HepG2 (cell line): ENCODE measurements at regions not wholly inside any gene's neighbourhood (a gene's known extent, or its start where the extent isn't known, plus 50 kb on each side); places are given as distances from the start of the nearest gene placed in this dataset.

ENCODE experiments used
- CEBPG ChIP-seq: IDR thresholded peaks from 2 replicates; pipeline ENCODE4 v1.6.1; 2016
- IRF1 ChIP-seq: sonication (generic); formaldehyde crosslinking; IDR thresholded peaks from 2 replicates; pipeline ENCODE4 v1.4.0; 2020; ENCODE audit warnings: low read depth, mild to moderate bottlenecking, missing genetic modification reagents
- JUND ChIP-seq: sonication (generic); formaldehyde crosslinking; IDR thresholded peaks from 2 replicates; pipeline ENCODE4 v1.8.0; 2022; ENCODE audit warnings: mild to moderate bottlenecking, missing genetic modification reagents
- PRPF4 ChIP-seq: fragments of 200-400 bp; formaldehyde crosslinking; IDR thresholded peaks from 2 replicates; pipeline ENCODE4 v1.6.1; 2016; ENCODE audit warnings: low read length, low read depth; ENCODE audit not compliant: poor library complexity, severe bottlenecking
- RAD21 ChIP-seq: fragments of 450-650 bp; formaldehyde crosslinking; IDR thresholded peaks from 2 replicates; pipeline ENCODE4 v1.5.0; 2020; ENCODE audit warnings: mild to moderate bottlenecking
- RBAK ChIP-seq: sonication (generic); formaldehyde crosslinking; IDR thresholded peaks from 2 replicates; pipeline ENCODE4 v1.5.1; 2020; ENCODE audit warnings: mild to moderate bottlenecking, missing genetic modification reagents
- SUZ12 ChIP-seq: fragments of 150-350 bp; IDR thresholded peaks from 2 replicates; pipeline ENCODE4 v1.6.1; 2014; ENCODE audit warnings: low read depth, low read length
- TBL1XR1 ChIP-seq: fragments of 150-350 bp; IDR thresholded peaks from 2 replicates; pipeline ENCODE4 v1.6.1; 2014; ENCODE audit warnings: borderline replicate concordance, low read length; ENCODE audit not compliant: partially characterized antibody
- TBX3 ChIP-seq: fragments of 450-650 bp; IDR thresholded peaks from 2 replicates; pipeline ENCODE4 v1.6.1; 2017; ENCODE audit warnings: antibody characterized with exemption, mild to moderate bottlenecking, inconsistent platforms, borderline replicate concordance
- THYN1 ChIP-seq: sonication (generic); formaldehyde crosslinking; IDR thresholded peaks from 2 replicates; pipeline ENCODE4 v1.8.1; 2023; ENCODE audit warnings: low read depth, mild to moderate bottlenecking, moderate library complexity, missing genetic modification reagents, borderline replicate concordance
- ZNF335 ChIP-seq: sonication (generic); formaldehyde crosslinking; IDR thresholded peaks from 2 replicates; pipeline ENCODE4 v1.4.0; 2020; ENCODE audit warnings: missing genetic modification reagents
- ZNF431 ChIP-seq: sonication (generic); formaldehyde crosslinking; IDR thresholded peaks from 2 replicates; pipeline ENCODE4 v1.9.0; 2022; ENCODE audit warnings: missing genetic modification reagents, low read depth, mild to moderate bottlenecking, borderline replicate concordance
- ZNF589 ChIP-seq: sonication (generic); formaldehyde crosslinking; conservative IDR thresholded peaks from 2 replicates; pipeline ENCODE4 v1.8.0; 2022; ENCODE audit warnings: mild to moderate bottlenecking, moderate library complexity, missing genetic modification reagents

- TF ChIP-seq RBAK (CRISPR knock-in tag) (no peak), TBX3 (no peak), SUZ12 (no peak), JUND (no peak), ZNF335 (CRISPR knock-in tag) (no peak), RAD21 (CRISPR knock-in tag) (no peak), IRF1 (CRISPR knock-in tag) (no peak), CEBPG (CRISPR knock-in tag) (no peak), TBL1XR1 (no peak), ZNF589 (CRISPR knock-in tag) (no peak), ZNF431 (no peak), PRPF4 (no peak), THYN1 (CRISPR knock-in tag) (no peak)
Measured at GRCh38 chr9:78830301-78830700, 533.4 kb downstream of the PSAT1 start.
